Osteocyte (in vitro differentiated cells): ENCODE measurements at regions not wholly inside any gene's neighbourhood (a gene's known extent, or its start where the extent isn't known, plus 50 kb on each side); places are given as distances from the start of the nearest gene placed in this dataset.

Experiments
- DNase-seq: peaks from one replicate; pipeline ENCODE4 v3.0.0; 2021; ENCODE audit warnings: mixed read lengths; ENCODE audit not compliant: unreplicated experiment; ENCODE audit errors: extremely low spot score
- H3K27ac Mint-ChIP-seq: one replicate; pipeline ENCODE4 v1.8.0; 2021; ENCODE audit warnings: mild to moderate bottlenecking, mixed read lengths; ENCODE audit not compliant: unreplicated experiment
- H3K27me3 Mint-ChIP-seq: one replicate; pipeline ENCODE4 v1.8.0; 2021; ENCODE audit warnings: mixed read lengths; ENCODE audit not compliant: unreplicated experiment
- H3K36me3 Mint-ChIP-seq: one replicate; pipeline ENCODE4 v1.8.0; 2021; ENCODE audit warnings: mixed read lengths; ENCODE audit not compliant: unreplicated experiment
- H3K4me1 Mint-ChIP-seq: one replicate; pipeline ENCODE4 v1.8.0; 2021; ENCODE audit warnings: mixed read lengths; ENCODE audit not compliant: unreplicated experiment
- H3K4me3 Mint-ChIP-seq: one replicate; pipeline ENCODE4 v1.8.0; 2021; ENCODE audit warnings: mild to moderate bottlenecking, moderate library complexity, mixed read lengths; ENCODE audit not compliant: unreplicated experiment
- H3K9me3 Mint-ChIP-seq: one replicate; pipeline ENCODE4 v1.8.0; 2021; ENCODE audit warnings: mixed read lengths; ENCODE audit not compliant: unreplicated experiment
- CTCF ChIP-seq: fragments of 200-600 bp; sonication (generic); IDR thresholded peaks from 2 replicates; pipeline ENCODE4 v1.5.0; 2021; ENCODE audit warnings: antibody characterized with exemption, mild to moderate bottlenecking, moderate library complexity

GRCh38 chr1:106910798-106911197, 145.7 kb upstream of the PRMT6 start:
- TF ChIP-seq CTCF: no peak
- Mint-ChIP-seq H3K36me3 (no peaks in the 10 kb centered on the region), H3K27me3 (no peaks in the 10 kb centered on the region), H3K27ac (no peak overlapping the region), H3K9me3 (peaks cover 9% of the 10 kb centered on the region), H3K4me3 (no peak overlapping the region), H3K4me1 (no peaks in the 10 kb centered on the region)
- no peak for DNase-seq

- Mint-ChIP-seq H3K36me3 (no peaks in the 10 kb centered on the region), H3K27me3 (no peaks in the 10 kb centered on the region), H3K4me1 (no peaks in the 10 kb centered on the region), H3K9me3 (peaks cover 3% of the 10 kb centered on the region), H3K27ac (no peak overlapping the region), H3K4me3 (no peak overlapping the region)
- DNase-seq: no peak
- no peak for TF ChIP-seq CTCF
Measured at GRCh38 chr1:106912131-106912530, 144.3 kb upstream of the PRMT6 start.

- Mint-ChIP-seq H3K36me3 (no peaks in the 10 kb centered on the region), H3K4me3 (no peak overlapping the region), H3K27me3 (no peaks in the 10 kb centered on the region), H3K9me3 (no peaks in the 10 kb centered on the region), H3K27ac (no peak overlapping the region), H3K4me1 (no peaks in the 10 kb centered on the region)
- no peak for DNase-seq
- TF ChIP-seq CTCF: no peak
Measured at GRCh38 chr1:106921186-106921585, 135.3 kb upstream of the PRMT6 start.

- H3K27ac Mint-ChIP-seq: no peak overlapping the region
- no peaks in the 10 kb centered on the region for H3K36me3 Mint-ChIP-seq
- no peak for DNase-seq
- peaks cover 4% of the 10 kb centered on the region for H3K9me3 Mint-ChIP-seq
- H3K4me3 Mint-ChIP-seq: no peak overlapping the region
- H3K27me3 Mint-ChIP-seq: no peaks in the 10 kb centered on the region
- no peaks in the 10 kb centered on the region for H3K4me1 Mint-ChIP-seq
- no peak for TF ChIP-seq CTCF
Measured at GRCh38 chr1:106924360-106924759, 132.1 kb upstream of the PRMT6 start.

GRCh38 chr1:106925750-106926149, 130.7 kb upstream of the PRMT6 start:
- H3K9me3 Mint-ChIP-seq: peaks cover 4% of the 10 kb centered on the region
- TF ChIP-seq CTCF: no peak
- no peaks in the 10 kb centered on the region for H3K27me3 Mint-ChIP-seq
- no peak overlapping the region for H3K27ac Mint-ChIP-seq
- H3K4me1 Mint-ChIP-seq: no peaks in the 10 kb centered on the region
- no peak overlapping the region for H3K4me3 Mint-ChIP-seq
- H3K36me3 Mint-ChIP-seq: no peaks in the 10 kb centered on the region
- DNase-seq: no peak
